SK-N-SH treated with all-trans-retinoic acid at 6 μM for 48 hours (cell line): ENCODE measurements at regions not wholly inside any gene's neighbourhood (a gene's known extent, or its start where the extent isn't known, plus 50 kb on each side); places are given as distances from the start of the nearest gene placed in this dataset.

Experiments
- ARNTL ChIP-seq: fragments of 450-650 bp; formaldehyde crosslinking; IDR thresholded peaks from 2 replicates; pipeline ENCODE4 v1.5.0; 2020; ENCODE audit warnings: low read depth, mild to moderate bottlenecking, moderate library complexity, borderline replicate concordance
- CREB5 ChIP-seq: fragments of 250-450 bp; sonication (Bioruptor Pico); IDR thresholded peaks from 2 replicates; pipeline ENCODE4 v1.5.1; 2020; ENCODE audit warnings: low read depth, mild to moderate bottlenecking, moderate library complexity
- CSRNP3 ChIP-seq: fragments of 250-450 bp; sonication (Bioruptor Pico); IDR thresholded peaks from 2 replicates; pipeline ENCODE4 v1.5.1; 2021; ENCODE audit warnings: mild to moderate bottlenecking, moderate library complexity
- GLIS3 ChIP-seq: fragments of 250-450 bp; sonication (Bioruptor Pico); IDR thresholded peaks from 2 replicates; pipeline ENCODE4 v1.5.0; 2020; ENCODE audit warnings: mild to moderate bottlenecking, moderate library complexity
- PATZ1 ChIP-seq: fragments of 250-450 bp; sonication (Bioruptor Pico); IDR thresholded peaks from 2 replicates; pipeline ENCODE4 v1.8.0; 2020; ENCODE audit warnings: mild to moderate bottlenecking, moderate library complexity, borderline replicate concordance
- POU6F1 ChIP-seq: fragments of 250-450 bp; sonication (Bioruptor Pico); IDR thresholded peaks from 2 replicates; pipeline ENCODE4 v1.8.0; 2021; ENCODE audit warnings: low read depth, mild to moderate bottlenecking, moderate library complexity, borderline replicate concordance
- PPARA ChIP-seq: fragments of 250-450 bp; sonication (Bioruptor Pico); IDR thresholded peaks from 2 replicates; pipeline ENCODE4 v1.5.0; 2020; ENCODE audit warnings: mild to moderate bottlenecking, borderline replicate concordance
- RARB ChIP-seq: fragments of 250-450 bp; sonication (Bioruptor Pico); IDR thresholded peaks from 2 replicates; pipeline ENCODE4 v1.8.0; 2021; ENCODE audit warnings: mild to moderate bottlenecking, moderate library complexity
- SNAI2 ChIP-seq: fragments of 250-450 bp; sonication (Bioruptor Pico); IDR thresholded peaks from 2 replicates; pipeline ENCODE4 v1.5.0; 2020; ENCODE audit warnings: mild to moderate bottlenecking, moderate library complexity
- TCF4 ChIP-seq: fragments of 250-450 bp; sonication (Bioruptor Pico); IDR thresholded peaks from 2 replicates; pipeline ENCODE4 v1.8.0; 2021; ENCODE audit warnings: mild to moderate bottlenecking, moderate library complexity, borderline replicate concordance
- TOX ChIP-seq: fragments of 250-450 bp; sonication (Bioruptor Pico); IDR thresholded peaks from 2 replicates; pipeline ENCODE4 v1.8.0; 2021; ENCODE audit warnings: mild to moderate bottlenecking, moderate library complexity, borderline replicate concordance
- ZFP3 ChIP-seq: fragments of 250-450 bp; sonication (Bioruptor Pico); IDR thresholded peaks from 2 replicates; pipeline ENCODE4 v1.5.0; 2020; ENCODE audit warnings: mild to moderate bottlenecking, moderate library complexity
- ZNF565 ChIP-seq: fragments of 450-650 bp; formaldehyde crosslinking; conservative IDR thresholded peaks from 2 replicates; pipeline ENCODE4 v1.5.0; 2020; ENCODE audit warnings: low read depth, mild to moderate bottlenecking, moderate library complexity

GRCh38 chr12:5251092-5251491, 180.8 kb upstream of the NTF3 start:
- no peak for TF ChIP-seq SNAI2 (CRISPR knock-in tag)
- no peak for TF ChIP-seq CREB5 (CRISPR knock-in tag)
- no peak for TF ChIP-seq RARB (CRISPR knock-in tag)
- TF ChIP-seq TOX (CRISPR knock-in tag), result no peak
- TF ChIP-seq PATZ1 (CRISPR knock-in tag), result no peak
- TF ChIP-seq GLIS3 (CRISPR knock-in tag), result no peak
- no peak for TF ChIP-seq ZNF565 (CRISPR knock-in tag)
- TF ChIP-seq CSRNP3, result no peak
- TF ChIP-seq ZFP3 (CRISPR knock-in tag), result no peak
- no peak for TF ChIP-seq TCF4
- TF ChIP-seq ARNTL, result no peak
- no peak for TF ChIP-seq POU6F1 (CRISPR knock-in tag)
- no peak for TF ChIP-seq PPARA
